CD8-positive, alpha-beta memory T cell (primary cell): ENCODE measurements at regions not wholly inside any gene's neighbourhood (a gene's known extent, or its start where the extent isn't known, plus 50 kb on each side); places are given as distances from the start of the nearest gene placed in this dataset.

ENCODE experiments used
- CTCF ChIA-PET: fragments of 350-600 bp; sonication (Branson Sonifier 250); formaldehyde crosslinking; loops from one replicate; lab custom pipeline; 2021; ENCODE audit warnings: antibody characterized with exemption; lab: Charles Lee
- POLR2A ChIA-PET: fragments of 350-600 bp; sonication (Branson Sonifier 250); formaldehyde crosslinking; loops from one replicate; lab custom pipeline; 2021; ENCODE audit warnings: antibody characterized with exemption; lab: Charles Lee
- DNase-seq, 5 donors: peaks; one replicate each; pipeline versions ENCODE4 v3.0.0 to v3.0.0-alpha.2; 2020 to 2022; ENCODE audit warnings: mixed read lengths in 1 of 5
- H3K27ac ChIP-seq: one replicate; pipeline ENCODE4 v1.7.0; 2013; ENCODE audit warnings: low read depth, mild to moderate bottlenecking, low read length, moderate library complexity
- H3K27me3 ChIP-seq: 2 replicates; pipeline ENCODE4 v1.7.0; 2013; ENCODE audit warnings: low read length, mild to moderate bottlenecking; ENCODE audit not compliant: insufficient read depth, poor library complexity, severe bottlenecking
- H3K36me3 ChIP-seq: 2 replicates; pipeline ENCODE4 v1.7.0; 2013; ENCODE audit warnings: mild to moderate bottlenecking, low read length, moderate library complexity; ENCODE audit not compliant: insufficient read depth
- H3K4me1 ChIP-seq: 2 replicates; pipeline ENCODE4 v1.7.0; 2013; ENCODE audit warnings: mild to moderate bottlenecking, low read length, moderate library complexity; ENCODE audit not compliant: insufficient read depth
- H3K4me3 ChIP-seq: 2 replicates; pipeline ENCODE4 v1.7.0; 2013; ENCODE audit warnings: mild to moderate bottlenecking, low read length
- H3K9me3 ChIP-seq: 2 replicates; pipeline ENCODE4 v1.7.0; 2013; ENCODE audit warnings: mild to moderate bottlenecking, low read length
- H3K27ac Mint-ChIP-seq, 8 donors: one replicate each; pipeline ENCODE4 v1.8.0; 2020 to 2021; ENCODE audit warnings: mixed read lengths in 8 of 8, mild to moderate bottlenecking in 6 of 8, inconsistent platforms in 3 of 8, moderate library complexity in 3 of 8
- H3K27me3 Mint-ChIP-seq, 2 donors: one replicate each; pipeline ENCODE4 v1.8.0; 2020 to 2021; ENCODE audit warnings: mixed read lengths in 2 of 2, mild to moderate bottlenecking in 1 of 2, moderate library complexity in 1 of 2
- H3K36me3 Mint-ChIP-seq, 3 donors: one replicate each; pipeline ENCODE4 v1.8.0; 2020 to 2021; ENCODE audit warnings: mixed read lengths in 3 of 3, inconsistent platforms in 1 of 3, mild to moderate bottlenecking in 1 of 3
- H3K4me1 Mint-ChIP-seq, 3 donors: one replicate each; pipeline ENCODE4 v1.8.0; 2020 to 2021; ENCODE audit warnings: mixed read lengths in 3 of 3, inconsistent platforms in 1 of 3, mild to moderate bottlenecking in 1 of 3
- H3K4me3 Mint-ChIP-seq, 7 donors: one replicate each; pipeline ENCODE4 v1.8.0; 2020 to 2021; ENCODE audit warnings: mixed read lengths in 7 of 7, mild to moderate bottlenecking in 6 of 7, moderate library complexity in 4 of 7, inconsistent platforms in 2 of 7
- H3K9me3 Mint-ChIP-seq, 5 donors: one replicate each; pipeline ENCODE4 v1.8.0; 2020 to 2022; ENCODE audit warnings: mixed read lengths in 5 of 5, mild to moderate bottlenecking in 3 of 5, moderate library complexity in 2 of 5, inconsistent platforms in 1 of 5

- H3K4me3 ChIP-seq, result no peak overlapping the region
- H3K4me3 Mint-ChIP-seq, result no peak overlapping the region
- no peaks in the 10 kb centered on the region for H3K9me3 Mint-ChIP-seq
- no peak for DNase-seq
- no peaks in the 10 kb centered on the region for H3K36me3 ChIP-seq
- ChIA-PET POLR2A (no interaction called here), CTCF (no interaction called here)
- no peak overlapping the region for H3K27ac ChIP-seq
- H3K27ac Mint-ChIP-seq, result no peak overlapping the region
- peaks cover 0 to 1% (median 0%) of the 10 kb centered on the region in 3 donors for H3K36me3 Mint-ChIP-seq
- peaks cover 19% of the 10 kb centered on the region for H3K4me1 ChIP-seq
- no peaks in the 10 kb centered on the region for H3K9me3 ChIP-seq
- no peaks in the 10 kb centered on the region for H3K27me3 Mint-ChIP-seq
- no peaks in the 10 kb centered on the region for H3K27me3 ChIP-seq
- peaks cover 28 to 33% (median 28%) of the 10 kb centered on the region in 3 donors for H3K4me1 Mint-ChIP-seq
These were observed 279.6 kb upstream of the PRDM1 start for GRCh38 chr6:105806486-105806920.

GRCh38 chr6:105805501-105806023, 280.6 kb upstream of the PRDM1 start:
- peaks cover 0 to 1% (median 0%) of the 10 kb centered on the region in 3 donors for H3K36me3 Mint-ChIP-seq
- Histone ChIP-seq H3K27ac (no peak overlapping the region), H3K4me3 (no peak overlapping the region), H3K36me3 (no peaks in the 10 kb centered on the region), H3K27me3 (no peaks in the 10 kb centered on the region), H3K4me1 (peaks cover 19% of the 10 kb centered on the region), H3K9me3 (no peaks in the 10 kb centered on the region)
- DNase-seq, result no peak
- no peaks in the 10 kb centered on the region for H3K27me3 Mint-ChIP-seq
- ChIA-PET POLR2A (no interaction called here), CTCF (interaction anchor here (1.4 kb wide), 1 partner anchor 418 kb away, joined by 4 read pairs; no protein-coding TSS in a partner anchor)
- H3K9me3 Mint-ChIP-seq, result no peaks in the 10 kb centered on the region
- no peak overlapping the region for H3K4me3 Mint-ChIP-seq
- no peak overlapping the region for H3K27ac Mint-ChIP-seq
- H3K4me1 Mint-ChIP-seq, result peaks cover 23 to 27% (median 25%) of the 10 kb centered on the region in 3 donors

GRCh38 chr6:105804424-105804823, 281.7 kb upstream of the PRDM1 start:
- H3K4me1 ChIP-seq, result peaks cover 11% of the 10 kb centered on the region
- peaks cover 0 to 1% (median 0%) of the 10 kb centered on the region in 3 donors for H3K36me3 Mint-ChIP-seq
- H3K27me3 ChIP-seq, result no peaks in the 10 kb centered on the region
- no peak overlapping the region for H3K4me3 ChIP-seq
- H3K4me1 Mint-ChIP-seq, result peaks cover 12 to 16% (median 13%) of the 10 kb centered on the region in 3 donors
- ChIA-PET POLR2A (no interaction called here), CTCF (interaction anchor here (1.4 kb wide), 1 partner anchor 419 kb away, joined by 4 read pairs; no protein-coding TSS in a partner anchor)
- no peak overlapping the region for H3K27ac Mint-ChIP-seq
- H3K9me3 Mint-ChIP-seq, result no peaks in the 10 kb centered on the region
- H3K4me3 Mint-ChIP-seq, result no peak overlapping the region
- no peak for DNase-seq
- H3K27me3 Mint-ChIP-seq, result no peaks in the 10 kb centered on the region
- no peak overlapping the region for H3K27ac ChIP-seq
- H3K36me3 ChIP-seq, result no peaks in the 10 kb centered on the region
- no peaks in the 10 kb centered on the region for H3K9me3 ChIP-seq

GRCh38 chr6:105804000-105804399, 282.1 kb upstream of the PRDM1 start:
- Mint-ChIP-seq H3K27ac (no peak overlapping the region), H3K9me3 (no peaks in the 10 kb centered on the region), H3K36me3 (peaks cover 0 to 1% (median 0%) of the 10 kb centered on the region in 3 donors), H3K4me3 (no peak overlapping the region), H3K27me3 (no peaks in the 10 kb centered on the region), H3K4me1 (peaks cover 8 to 11% (median 9%) of the 10 kb centered on the region in 3 donors)
- H3K27me3 ChIP-seq, result no peaks in the 10 kb centered on the region
- DNase-seq, result no peak
- CTCF ChIA-PET, result no interaction called here
- H3K4me1 ChIP-seq, result peaks cover 7% of the 10 kb centered on the region
- POLR2A ChIA-PET, result no interaction called here
- H3K9me3 ChIP-seq, result no peaks in the 10 kb centered on the region
- H3K27ac ChIP-seq, result no peak overlapping the region
- H3K36me3 ChIP-seq, result no peaks in the 10 kb centered on the region
- no peak overlapping the region for H3K4me3 ChIP-seq

GRCh38 chr6:105803442-105803841, 282.7 kb upstream of the PRDM1 start:
- Mint-ChIP-seq H3K9me3 (no peaks in the 10 kb centered on the region), H3K36me3 (peaks cover 0 to 1% (median 0%) of the 10 kb centered on the region in 3 donors), H3K4me1 (peaks cover 2 to 6% (median 5%) of the 10 kb centered on the region in 3 donors), H3K4me3 (no peak overlapping the region), H3K27me3 (no peaks in the 10 kb centered on the region), H3K27ac (no peak overlapping the region)
- ChIA-PET CTCF (no interaction called here), POLR2A (no interaction called here)
- no peak for DNase-seq
- Histone ChIP-seq H3K4me1 (peaks cover 1% of the 10 kb centered on the region), H3K36me3 (no peaks in the 10 kb centered on the region), H3K4me3 (no peak overlapping the region), H3K9me3 (no peaks in the 10 kb centered on the region), H3K27me3 (no peaks in the 10 kb centered on the region), H3K27ac (no peak overlapping the region)

- H3K4me3 ChIP-seq, result no peak overlapping the region
These were observed 283.4 kb upstream of the PRDM1 start for GRCh38 chr6:105802703-105803102.

GRCh38 chr6:105800871-105801270, 285.3 kb upstream of the PRDM1 start:
- DNase-seq, result no peak
- H3K27me3 ChIP-seq, result no peaks in the 10 kb centered on the region
- Mint-ChIP-seq H3K27ac (no peak overlapping the region), H3K9me3 (no peaks in the 10 kb centered on the region), H3K27me3 (no peaks in the 10 kb centered on the region), H3K4me1 (no peaks in the 10 kb centered on the region), H3K4me3 (no peak overlapping the region), H3K36me3 (no peaks in the 10 kb centered on the region)
- H3K27ac ChIP-seq, result no peak overlapping the region
- no peaks in the 10 kb centered on the region for H3K36me3 ChIP-seq
- no peak overlapping the region for H3K4me3 ChIP-seq
- no peaks in the 10 kb centered on the region for H3K4me1 ChIP-seq
- H3K9me3 ChIP-seq, result no peaks in the 10 kb centered on the region
- ChIA-PET CTCF (interaction anchor here (0.6 to 1.2 kb wide), 2 partner anchors 18 to 26 kb away, joined by 3 read pairs; no protein-coding TSS in a partner anchor), POLR2A (no interaction called here)

More at GRCh38 chr6:105802703-105803102, 283.4 kb upstream of the PRDM1 start:
- Mint-ChIP-seq H3K27me3 (no peaks in the 10 kb centered on the region), H3K4me3 (no peak overlapping the region), H3K4me1 (no peaks in the 10 kb centered on the region), H3K36me3 (peaks cover 0 to 1% (median 0%) of the 10 kb centered on the region in 3 donors), H3K9me3 (no peaks in the 10 kb centered on the region), H3K27ac (no peak overlapping the region)
- Histone ChIP-seq H3K27ac (no peak overlapping the region), H3K4me1 (no peaks in the 10 kb centered on the region), H3K36me3 (no peaks in the 10 kb centered on the region), H3K27me3 (no peaks in the 10 kb centered on the region), H3K9me3 (no peaks in the 10 kb centered on the region)
- POLR2A ChIA-PET, result no interaction called here
- no peak for DNase-seq
- CTCF ChIA-PET, result no interaction called here

- Mint-ChIP-seq H3K4me1 (no peaks in the 10 kb centered on the region), H3K27ac (no peak overlapping the region), H3K9me3 (no peaks in the 10 kb centered on the region), H3K4me3 (no peak overlapping the region), H3K27me3 (no peaks in the 10 kb centered on the region), H3K36me3 (no peaks in the 10 kb centered on the region)
- H3K9me3 ChIP-seq, result no peaks in the 10 kb centered on the region
- no peak for DNase-seq
- H3K27ac ChIP-seq, result no peak overlapping the region
- no peaks in the 10 kb centered on the region for H3K27me3 ChIP-seq
- no peaks in the 10 kb centered on the region for H3K4me1 ChIP-seq
- ChIA-PET CTCF (interaction anchor here (0.6 kb wide), 1 partner anchor 26 kb away, joined by 3 read pairs; no protein-coding TSS in a partner anchor), POLR2A (no interaction called here)
- no peak overlapping the region for H3K4me3 ChIP-seq
- H3K36me3 ChIP-seq, result no peaks in the 10 kb centered on the region
These were observed 285.7 kb upstream of the PRDM1 start for GRCh38 chr6:105800398-105800797.
